HG03439 (cell line): ENCODE measurements at regions not wholly inside any gene's neighbourhood (a gene's known extent, or its start where the extent isn't known, plus 50 kb on each side); places are given as distances from the start of the nearest gene placed in this dataset.

Experiments used
- ATAC-seq: cut with Tn5 transposase; IDR thresholded peaks from one replicate; pipeline ENCODE4 v1.9.1; 2021; ENCODE audit warnings: mild to moderate bottlenecking, moderate library complexity; ENCODE audit not compliant: unreplicated experiment

GRCh38 chr2:81551040-81551634 is 1246.6 kb upstream of the LRRTM1 start:
- ATAC-seq = no peak

- no peak for ATAC-seq
These were observed 1245.7 kb upstream of the LRRTM1 start for GRCh38 chr2:81550277-81550676.

- ATAC-seq = no peak
These were observed 1245.1 kb upstream of the LRRTM1 start for GRCh38 chr2:81549646-81550045.

DNA sequence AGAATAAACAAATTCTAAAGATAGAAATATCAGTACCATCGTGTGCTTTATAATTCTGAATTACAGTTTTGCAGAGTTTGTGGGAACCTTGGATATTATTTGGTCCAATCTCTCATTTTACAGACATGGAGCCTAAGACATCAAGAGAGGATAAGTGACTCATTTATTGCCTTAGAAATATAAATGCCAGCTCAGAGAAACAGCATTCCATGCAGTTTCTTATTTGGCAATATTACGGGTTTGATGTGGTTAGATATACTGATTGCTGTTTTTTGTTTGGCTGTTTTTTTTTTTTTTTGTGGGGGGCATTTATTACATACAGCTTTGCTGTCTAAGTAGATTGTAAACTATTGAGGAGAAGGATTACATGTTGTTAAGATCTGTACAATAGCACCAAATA is 1241.1 kb upstream of the LRRTM1 start:
- ATAC-seq = no peak

GRCh38 chr2:81542119-81542518 is 1237.6 kb upstream of the LRRTM1 start:
- no peak for ATAC-seq

DNA sequence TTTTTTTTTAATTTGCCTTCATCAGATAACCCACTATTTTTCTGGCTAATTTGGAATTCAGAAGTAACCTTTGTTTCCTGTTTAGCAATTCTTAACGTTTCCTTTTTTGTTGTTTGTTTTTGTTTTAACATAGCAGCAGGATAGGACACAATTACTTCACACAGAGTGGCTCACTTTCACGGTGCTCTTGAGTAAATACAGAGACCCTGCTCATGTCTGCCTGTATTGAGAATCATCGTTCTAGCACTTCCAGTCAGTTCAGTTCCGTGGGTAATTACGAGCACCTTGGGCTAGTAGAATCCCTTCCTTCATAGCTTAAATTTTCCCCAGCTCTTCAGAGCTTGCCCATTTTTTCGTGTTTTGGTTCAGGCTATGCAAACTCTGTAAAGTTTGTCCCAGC is 1225.4 kb upstream of the LRRTM1 start:
- ATAC-seq = no peak

- ATAC-seq = no peak
These were observed 1224.4 kb upstream of the LRRTM1 start for GRCh38 chr2:81528852-81529480.

- no peak for ATAC-seq
These were observed 1218.8 kb upstream of the LRRTM1 start for GRCh38 chr2:81523344-81523743.

DNA sequence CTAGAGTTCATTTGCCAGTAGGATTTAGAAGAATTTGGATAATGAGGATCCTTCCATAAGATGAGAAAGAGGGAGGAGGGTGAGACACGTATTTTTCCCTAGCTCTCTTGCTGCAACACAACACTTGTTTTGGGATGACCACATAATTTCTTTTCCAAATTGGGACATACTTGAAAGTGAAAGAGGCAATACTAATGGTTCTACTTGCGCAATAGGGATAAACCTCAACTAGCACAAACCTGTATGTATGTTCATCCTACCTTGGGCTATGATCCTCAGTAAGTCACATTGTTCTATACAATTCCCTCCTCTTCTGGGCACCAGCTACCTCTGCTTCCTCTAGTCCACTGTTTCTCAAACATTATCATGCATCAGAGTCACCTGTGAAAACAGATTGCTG is 1208.8 kb upstream of the LRRTM1 start:
- no peak for ATAC-seq

- no peak for ATAC-seq
These were observed 1201.0 kb upstream of the LRRTM1 start for GRCh38 chr2:81505586-81505985.

GRCh38 chr2:81495556-81495955 is 1191.0 kb upstream of the LRRTM1 start:
- no peak for ATAC-seq

- no peak for ATAC-seq
These were observed 1178.7 kb upstream of the LRRTM1 start for GRCh38 chr2:81483254-81483653.

DNA sequence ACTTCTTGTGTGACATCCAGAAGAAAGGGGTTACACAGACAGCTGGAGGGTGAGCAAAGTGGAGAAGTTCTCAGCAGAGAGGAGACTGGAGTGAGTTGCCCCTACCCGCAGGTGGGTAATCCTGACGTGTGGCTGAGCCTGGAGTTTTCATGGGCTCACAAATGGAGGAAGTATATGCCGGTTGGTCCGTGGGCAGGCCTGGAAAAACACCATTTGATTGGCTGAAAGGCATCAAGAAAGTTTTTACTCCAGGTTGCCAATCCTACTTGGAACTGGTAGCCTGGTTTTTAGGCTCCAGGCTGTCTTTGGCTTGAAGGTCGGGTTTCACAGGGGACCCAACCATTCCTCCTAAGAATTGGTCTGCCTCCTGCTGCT is 1177.4 kb upstream of the LRRTM1 start:
- ATAC-seq = no peak

- no peak for ATAC-seq
These were observed 1176.9 kb upstream of the LRRTM1 start for GRCh38 chr2:81481242-81481993.

DNA sequence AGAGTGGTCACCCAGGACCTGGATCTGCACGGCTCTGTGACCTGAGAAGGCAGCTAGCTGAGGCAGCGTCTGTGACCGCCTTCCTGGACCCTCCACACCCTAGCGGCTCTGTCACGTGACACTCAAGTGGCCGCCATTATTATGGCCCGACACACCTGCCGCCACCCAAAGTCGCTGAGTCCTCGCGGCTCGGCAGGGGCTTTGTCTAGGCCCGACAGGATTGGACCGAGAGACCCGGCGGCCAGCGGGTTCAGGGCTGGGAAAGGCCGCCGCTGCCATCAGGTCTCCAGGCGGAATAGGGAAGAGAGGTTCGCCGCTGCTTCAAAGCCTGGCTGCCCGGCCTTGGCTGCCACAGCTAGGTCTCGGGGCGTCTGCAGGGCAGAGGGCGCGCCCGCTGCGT is 1162.5 kb upstream of the LRRTM1 start:
- no peak for ATAC-seq

- no peak for ATAC-seq
These were observed 1157.9 kb upstream of the LRRTM1 start for GRCh38 chr2:81462420-81462819.

- no peak for ATAC-seq
These were observed 1140.6 kb upstream of the LRRTM1 start for GRCh38 chr2:81445176-81445575.

- ATAC-seq = no peak
These were observed 1133.0 kb upstream of the LRRTM1 start for GRCh38 chr2:81437456-81438000.

GRCh38 chr2:81436256-81436655 is 1131.7 kb upstream of the LRRTM1 start:
- no peak for ATAC-seq

- ATAC-seq = no peak
These were observed 1108.1 kb upstream of the LRRTM1 start for GRCh38 chr2:81412681-81413080.

GRCh38 chr2:81403508-81403907 is 1099.0 kb upstream of the LRRTM1 start:
- ATAC-seq = no peak

GRCh38 chr2:81396417-81397019 is 1092.0 kb upstream of the LRRTM1 start:
- ATAC-seq = no peak
